HL-60 (cell line): ENCODE measurements at regions not wholly inside any gene's neighbourhood (a gene's known extent, or its start where the extent isn't known, plus 50 kb on each side); places are given as distances from the start of the nearest gene placed in this dataset.

Experiments used
- DNase-seq, 2 experiments: peaks; one replicate each; pipeline ENCODE4 v3.0.0-alpha.2; 2010 to 2020; ENCODE audit warnings: low read depth in 1 of 2, low spot score in 1 of 2
- H3K27ac ChIP-seq: fragments of 250-450 bp; sonication (Bioruptor Pico); replicated peaks from 2 replicates; pipeline ENCODE4 v1.5.1; 2020; ENCODE audit warnings: mild to moderate bottlenecking, moderate library complexity
- H3K27me3 ChIP-seq: fragments of 250-450 bp; sonication (Bioruptor Pico); 2 replicates; pipeline ENCODE4 v1.5.1; 2021; ENCODE audit warnings: mild to moderate bottlenecking, moderate library complexity; ENCODE audit not compliant: insufficient read depth, poor library complexity, severe bottlenecking
- H3K4me3 ChIP-seq: replicated peaks from 2 replicates; pipeline ENCODE4 v1.5.1; 2011; ENCODE audit warnings: mild to moderate bottlenecking, control low read depth, low read length; ENCODE audit not compliant: insufficient read depth
- CTCF ChIP-seq: IDR thresholded peaks from one replicate; pipeline ENCODE4 v1.5.1; 2011; ENCODE audit warnings: low read length, control low read depth, inconsistent platforms; ENCODE audit not compliant: insufficient read depth
- GABPA ChIP-seq: IDR thresholded peaks from 2 replicates; pipeline ENCODE4 v1.6.1; 2012; ENCODE audit warnings: low read depth
- POLR2AphosphoS5 ChIP-seq: IDR thresholded peaks from 2 replicates; pipeline ENCODE4 v1.6.1; 2012; ENCODE audit warnings: low read depth
- REST ChIP-seq: IDR thresholded peaks from 2 replicates; pipeline ENCODE4 v1.6.1; 2012; ENCODE audit warnings: low read depth; ENCODE audit not compliant: insufficient replicate concordance
- SPI1 ChIP-seq: IDR thresholded peaks from 2 replicates; pipeline ENCODE4 v1.6.1; 2012; ENCODE audit warnings: low read depth, mild to moderate bottlenecking, borderline replicate concordance

GRCh38 chr1:215358356-215358755 lies 208.7 kb upstream of the KCTD3 start:
- H3K27ac ChIP-seq, result no peak overlapping the region
- no peaks in the 10 kb centered on the region for H3K27me3 ChIP-seq
- TF ChIP-seq POLR2AphosphoS5, result no peak
- no peak for TF ChIP-seq SPI1
- TF ChIP-seq CTCF, result no peak
- TF ChIP-seq REST, result no peak
- TF ChIP-seq GABPA, result no peak
- no peak overlapping the region for H3K4me3 ChIP-seq
- no peak for DNase-seq

- no peak overlapping the region for H3K4me3 ChIP-seq
- DNase-seq, result no peak
- no peaks in the 10 kb centered on the region for H3K27me3 ChIP-seq
- TF ChIP-seq POLR2AphosphoS5 (no peak), SPI1 (no peak), CTCF (no peak), REST (no peak), GABPA (no peak)
- H3K27ac ChIP-seq, result no peak overlapping the region
These were observed 207.1 kb upstream of the KCTD3 start for GRCh38 chr1:215360031-215360430.

GRCh38 chr1:215360758-215361157 lies 206.3 kb upstream of the KCTD3 start:
- no peak for DNase-seq
- TF ChIP-seq CTCF, result no peak
- TF ChIP-seq POLR2AphosphoS5, result no peak
- TF ChIP-seq GABPA, result no peak
- no peak for TF ChIP-seq REST
- no peak for TF ChIP-seq SPI1
- Histone ChIP-seq H3K27ac (no peak overlapping the region), H3K4me3 (no peak overlapping the region), H3K27me3 (no peaks in the 10 kb centered on the region)
